NCI-H460 (cell line): ENCODE measurements at regions not wholly inside any gene's neighbourhood (a gene's known extent, or its start where the extent isn't known, plus 50 kb on each side); places are given as distances from the start of the nearest gene placed in this dataset.

Source experiments
- DNase-seq: peaks from one replicate; pipeline ENCODE4 v3.0.0-alpha.2; 2016; ENCODE audit warnings: low read depth; ENCODE audit errors: extremely low read depth

- no peak for DNase-seq
These were observed 116.0 kb upstream of the AVPR1A start for GRCh38 chr12:63266988-63267387.

- DNase-seq: no peak
These were observed 113.6 kb upstream of the AVPR1A start for GRCh38 chr12:63264629-63265028.

GRCh38 chr12:63250486-63250885 lies 99.5 kb upstream of the AVPR1A start:
- DNase-seq: no peak

GRCh38 chr12:63238892-63239291 lies 87.9 kb upstream of the AVPR1A start:
- no peak for DNase-seq

GRCh38 chr12:63232896-63233295 lies 81.9 kb upstream of the AVPR1A start:
- no peak for DNase-seq

GRCh38 chr12:63228853-63229252 lies 77.9 kb upstream of the AVPR1A start:
- no peak for DNase-seq

GRCh38 chr12:63226792-63227463 lies 75.9 kb upstream of the AVPR1A start:
- DNase-seq: no peak

- no peak for DNase-seq
These were observed 73.4 kb upstream of the AVPR1A start for GRCh38 chr12:63224396-63224795.

GRCh38 chr12:63223128-63223527 lies 72.1 kb upstream of the AVPR1A start:
- no peak for DNase-seq

GRCh38 chr12:63222582-63222981 lies 71.6 kb upstream of the AVPR1A start:
- no peak for DNase-seq

GRCh38 chr12:63220921-63221320 lies 69.9 kb upstream of the AVPR1A start:
- DNase-seq: no peak

GRCh38 chr12:63212316-63212715 lies 61.3 kb upstream of the AVPR1A start:
- DNase-seq: no peak

GRCh38 chr12:63208956-63209355 lies 58.0 kb upstream of the AVPR1A start:
- DNase-seq: no peak

GRCh38 chr12:63206909-63207308 lies 55.9 kb upstream of the AVPR1A start:
- no peak for DNase-seq

GRCh38 chr12:63206494-63206893 lies 55.5 kb upstream of the AVPR1A start:
- DNase-seq: no peak
